ENCODE measurements at regions not wholly inside any gene's neighbourhood (a gene's known extent, or its start where the extent isn't known, plus 50 kb on each side); places are given as distances from the start of the nearest gene placed in this dataset.
"Not testable (repeated sequence)": the region's sequence is repeated elsewhere in the genome, so short reads cannot be mapped to it uniquely, and the experiment has no call there.

GRCh38 chr16:34808530-34808929 lies 1349.1 kb downstream of the TP53TG3F start:
- TF ChIP-seq CTCF, POLR2A (IDR thresholded peaks at IDR 0.05): not testable (repeated sequence)

All from heart left ventricle (tissue), 13 donors.